Ectodermal cell (in vitro differentiated cells): ENCODE measurements at regions not wholly inside any gene's neighbourhood (a gene's known extent, or its start where the extent isn't known, plus 50 kb on each side); places are given as distances from the start of the nearest gene placed in this dataset.
"Not testable (repeated sequence)": the region's sequence is repeated elsewhere in the genome, so short reads cannot be mapped to it uniquely, and the experiment has no call there.

ENCODE experiments used
- H3K27ac ChIP-seq: 2 replicates; pipeline ENCODE4 v1.7.0; 2013; ENCODE audit warnings: mild to moderate bottlenecking, low read depth, low read length; ENCODE audit not compliant: insufficient read depth, poor library complexity, severe bottlenecking
- H3K27me3 ChIP-seq: 2 replicates; pipeline ENCODE4 v1.7.0; 2013; ENCODE audit warnings: mild to moderate bottlenecking, low read length; ENCODE audit not compliant: insufficient read depth, control insufficient read depth, poor library complexity, severe bottlenecking
- H3K36me3 ChIP-seq: one replicate; pipeline ENCODE4 v1.7.0; 2013; ENCODE audit warnings: low read length; ENCODE audit not compliant: control insufficient read depth, insufficient read depth
- H3K4me1 ChIP-seq: one replicate; pipeline ENCODE4 v1.7.0; 2013; ENCODE audit warnings: low read length; ENCODE audit not compliant: control insufficient read depth, insufficient read depth
- H3K4me3 ChIP-seq: 2 replicates; pipeline ENCODE4 v1.7.0; 2013; ENCODE audit warnings: low read depth, low read length, control low read depth; ENCODE audit not compliant: insufficient read depth
- H3K9me3 ChIP-seq: 2 replicates; pipeline ENCODE4 v1.7.0; 2013; ENCODE audit warnings: mild to moderate bottlenecking, low read length, moderate library complexity; ENCODE audit not compliant: control insufficient read depth
- WGBS, 2 experiments: methylation state at CpG; one replicate each; pipeline ENCODE4 v1.1.7; 2013; ENCODE audit warnings: missing lambda C conversion rate in 2 of 2; 5-methylcytosine and 5-hydroxymethylcytosine counted together

DNA sequence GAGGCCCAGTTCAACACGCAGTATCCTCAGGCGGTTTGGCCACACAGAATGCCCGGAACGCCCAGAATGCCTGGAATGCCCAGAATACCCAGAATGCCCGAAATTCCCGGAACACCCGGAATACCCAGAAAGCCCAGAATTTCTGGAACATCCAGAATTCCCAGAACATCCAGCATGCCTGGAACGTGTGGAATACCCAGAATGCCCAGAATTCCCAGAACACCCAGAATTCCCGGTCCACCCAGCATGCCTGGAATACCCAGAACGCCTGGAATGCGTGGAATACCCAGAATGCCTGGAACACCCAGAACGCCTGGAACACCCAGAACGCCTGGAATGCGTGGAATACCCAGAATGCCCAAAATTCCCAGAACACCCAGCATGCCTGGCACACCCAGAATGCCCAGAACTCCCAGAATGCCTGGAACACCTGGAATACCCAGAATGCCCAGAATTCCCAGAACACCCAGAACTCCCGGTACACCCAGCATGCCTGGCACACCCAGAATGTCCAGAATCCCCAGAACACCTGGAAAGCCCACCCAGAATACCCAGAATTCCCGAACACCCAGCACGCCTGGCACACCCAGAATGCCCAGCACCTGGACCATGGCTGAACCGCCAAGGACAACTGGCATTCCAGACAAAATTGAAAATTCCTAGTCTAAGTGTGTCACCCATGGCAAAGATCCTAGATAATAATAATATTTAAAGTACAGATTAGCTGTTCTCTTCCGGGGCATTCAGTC, 487.4 kb upstream of the SALL3 start:
- Histone ChIP-seq H3K27ac (no peak overlapping the region), H3K36me3 (no peaks in the 10 kb centered on the region), H3K4me3 (no peak overlapping the region), H3K27me3 (no peaks in the 10 kb centered on the region), H3K9me3 (no peaks in the 10 kb centered on the region), H3K4me1 (no peaks in the 10 kb centered on the region)
- WGBS, 2 experiments = 94% methylated on average over 19 of the region's 19 CpGs

DNA sequence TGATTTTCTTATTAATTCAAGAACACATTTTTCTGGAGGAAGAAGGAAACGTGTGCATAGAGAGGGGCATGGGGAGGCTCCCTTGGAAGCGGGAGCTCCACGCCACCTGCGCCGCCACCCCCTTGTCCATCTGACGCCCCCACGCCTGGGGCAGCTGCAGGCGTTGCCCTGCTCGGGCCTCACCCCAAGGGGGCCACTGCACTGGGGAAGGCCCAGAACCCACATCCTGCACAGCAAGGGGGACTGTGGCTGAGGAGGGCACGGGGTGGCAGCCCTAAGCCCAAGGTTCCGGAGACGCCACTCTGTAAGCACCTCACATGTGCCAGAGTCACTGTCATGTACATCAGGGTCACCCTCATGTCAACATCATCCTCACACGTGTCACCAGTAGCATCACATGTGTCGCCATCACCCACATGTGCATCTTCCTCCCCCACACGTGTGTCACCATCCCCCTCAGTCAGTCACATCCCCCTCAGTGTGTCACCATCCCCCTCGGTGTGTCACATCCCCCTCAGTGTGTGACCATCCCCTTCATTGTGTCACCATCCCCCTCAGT, 486.7 kb upstream of the SALL3 start:
- Histone ChIP-seq H3K27ac (no peak overlapping the region), H3K9me3 (no peaks in the 10 kb centered on the region), H3K4me1 (no peaks in the 10 kb centered on the region), H3K27me3 (no peaks in the 10 kb centered on the region), H3K4me3 (no peak overlapping the region), H3K36me3 (no peaks in the 10 kb centered on the region)
- WGBS, 2 experiments = 94 to 95% methylated on average over 15 to 16 of the region's 16 CpGs

DNA sequence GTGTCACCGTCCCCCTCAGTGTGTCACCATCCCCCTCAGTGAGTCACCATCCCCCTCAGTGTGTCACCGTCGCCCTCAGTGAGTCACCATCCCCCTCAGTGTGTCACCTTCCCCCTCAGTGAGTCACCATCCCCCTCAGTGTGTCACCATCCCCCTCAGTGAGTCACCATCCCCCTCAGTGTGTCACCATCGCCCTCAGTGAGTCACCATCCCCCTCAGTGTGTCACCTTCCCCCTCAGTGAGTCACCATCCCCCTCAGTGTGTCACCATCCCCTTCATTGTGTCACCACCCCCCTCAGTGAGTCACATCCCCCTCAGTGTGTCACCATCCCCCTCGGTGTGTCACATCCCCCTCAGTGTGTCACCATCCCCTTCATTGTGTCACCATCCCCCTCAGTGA, 486.1 kb upstream of the SALL3 start:
- H3K27me3 ChIP-seq, H3K36me3 ChIP-seq, H3K9me3 ChIP-seq, H3K4me1 ChIP-seq, H3K27ac ChIP-seq, H3K4me3 ChIP-seq: not testable (repeated sequence)
- 0 to 50% methylated on average over 1 to 2 of the region's 5 CpGs for WGBS, 2 experiments

DNA sequence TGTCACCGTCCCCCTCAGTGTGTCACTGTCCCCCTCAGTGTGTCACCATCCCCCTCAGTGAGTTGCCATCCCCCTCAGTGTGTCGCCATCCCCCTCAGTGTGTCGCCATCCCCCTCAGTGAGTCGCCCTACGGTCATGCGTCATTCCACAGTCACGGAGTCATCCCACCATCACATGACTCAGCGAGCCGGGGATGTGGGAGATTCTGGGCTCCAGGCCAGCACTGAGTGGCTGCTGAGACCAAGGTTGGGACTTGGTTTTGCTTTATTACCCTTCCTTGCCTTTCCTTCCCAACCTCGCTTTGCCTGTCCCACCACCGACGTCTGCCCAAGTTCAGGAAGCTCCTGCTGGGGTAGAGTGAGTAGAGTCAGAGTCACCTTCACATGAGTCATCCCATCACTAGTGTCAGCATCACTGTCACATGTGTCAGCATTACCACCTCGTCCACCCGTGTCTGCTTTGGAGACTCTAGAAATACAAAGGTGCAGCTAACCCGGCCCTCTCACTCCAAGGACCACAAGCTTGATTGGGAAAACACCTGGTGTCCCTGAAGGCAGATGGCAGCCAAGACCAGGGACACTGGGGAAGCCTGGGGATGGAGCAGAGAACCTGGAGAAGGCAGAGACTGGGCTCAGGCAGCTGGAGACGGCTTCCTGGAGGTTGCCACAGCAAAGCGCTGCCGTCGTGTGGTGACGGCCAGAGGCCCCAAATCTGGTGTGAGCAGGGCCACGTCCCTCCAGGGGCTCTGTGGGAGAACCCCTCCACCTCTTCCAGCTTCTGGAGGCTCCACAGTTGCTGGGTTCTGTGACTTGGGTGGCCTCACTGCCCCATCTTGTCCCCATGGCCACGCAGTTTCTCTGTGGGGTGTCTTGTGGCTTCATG, 485.2 kb upstream of the SALL3 start:
- Histone ChIP-seq H3K36me3 (no peaks in the 10 kb centered on the region), H3K9me3 (no peaks in the 10 kb centered on the region), H3K4me1 (no peaks in the 10 kb centered on the region), H3K27me3 (no peaks in the 10 kb centered on the region), H3K27ac (no peak overlapping the region), H3K4me3 (no peak overlapping the region)
- 90 to 93% methylated on average over 22 of the region's 22 CpGs for WGBS, 2 experiments

DNA sequence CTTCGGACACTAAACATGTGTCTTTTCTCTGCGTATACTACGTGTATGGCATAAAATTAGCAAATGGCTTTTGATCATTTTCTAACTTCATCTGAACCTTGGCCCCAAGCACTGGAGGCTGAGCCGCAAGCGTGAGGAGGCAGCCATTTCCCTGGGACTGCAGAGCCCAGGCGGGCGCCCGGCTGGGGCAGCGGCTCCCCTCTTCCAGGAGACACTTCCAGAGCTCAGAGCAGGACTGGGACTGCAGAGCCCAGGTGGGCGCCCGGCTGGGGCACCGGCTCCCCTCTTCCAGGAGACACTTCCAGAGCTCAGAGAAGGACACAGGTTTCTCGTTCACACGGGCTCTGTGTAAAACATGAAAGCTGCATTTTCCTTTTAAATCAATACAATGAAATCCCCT, 484.1 kb upstream of the SALL3 start:
- no peaks in the 10 kb centered on the region for H3K36me3 ChIP-seq
- no peak overlapping the region for H3K27ac ChIP-seq
- H3K4me3 ChIP-seq = no peak overlapping the region
- WGBS, 2 experiments = 96% methylated on average over 14 of the region's 14 CpGs
- H3K4me1 ChIP-seq = no peaks in the 10 kb centered on the region
- no peaks in the 10 kb centered on the region for H3K27me3 ChIP-seq
- H3K9me3 ChIP-seq = no peaks in the 10 kb centered on the region

DNA sequence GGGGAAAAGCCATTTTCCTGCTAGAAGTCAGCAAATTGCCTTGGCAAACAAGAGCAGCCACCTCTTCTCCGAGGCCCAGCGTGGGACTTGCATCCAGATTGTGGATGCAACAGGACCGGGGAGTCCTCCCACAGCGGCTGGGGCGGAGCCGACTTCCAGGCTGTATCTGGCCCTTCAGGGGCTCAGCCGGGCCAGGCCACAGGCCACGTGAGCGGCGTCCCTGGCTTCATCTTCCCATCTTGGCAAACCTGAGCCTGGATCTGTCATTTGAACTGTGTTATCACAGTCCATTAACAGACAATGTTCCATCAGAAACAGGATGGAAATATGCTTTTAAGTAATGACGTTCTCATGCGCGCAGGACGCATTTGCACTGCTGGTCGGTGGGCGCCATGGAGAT, 483.5 kb upstream of the SALL3 start:
- no peaks in the 10 kb centered on the region for H3K27me3 ChIP-seq
- H3K27ac ChIP-seq = no peak overlapping the region
- no peaks in the 10 kb centered on the region for H3K9me3 ChIP-seq
- 92% methylated on average over 16 of the region's 16 CpGs for WGBS, 2 experiments
- H3K36me3 ChIP-seq = no peaks in the 10 kb centered on the region
- H3K4me3 ChIP-seq = no peak overlapping the region
- H3K4me1 ChIP-seq = no peaks in the 10 kb centered on the region

DNA sequence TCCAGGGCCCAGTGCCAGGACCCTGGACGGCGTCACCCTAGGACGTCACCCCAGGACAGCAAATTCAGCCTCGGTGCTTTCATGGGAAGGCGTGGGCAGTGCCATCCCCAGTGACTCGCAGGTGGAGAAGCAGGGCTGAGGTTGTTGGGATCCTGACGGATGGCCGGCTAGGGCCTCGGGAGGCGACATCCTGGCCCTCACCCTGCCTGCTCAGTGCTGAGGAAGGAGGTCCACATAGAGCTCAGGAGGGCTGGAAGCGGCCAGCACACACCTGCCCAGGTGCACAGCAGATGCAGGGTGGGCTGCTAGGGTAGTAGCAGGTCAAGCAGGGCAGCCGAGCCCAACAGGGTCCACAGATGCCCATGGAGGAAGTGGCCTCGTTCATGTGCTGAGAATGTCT, 482.0 kb upstream of the SALL3 start:
- Histone ChIP-seq H3K4me1 (no peaks in the 10 kb centered on the region), H3K36me3 (no peaks in the 10 kb centered on the region), H3K9me3 (no peaks in the 10 kb centered on the region), H3K27ac (no peak overlapping the region), H3K27me3 (no peaks in the 10 kb centered on the region), H3K4me3 (no peak overlapping the region)
- 93 to 95% methylated on average over 13 of the region's 13 CpGs for WGBS, 2 experiments

DNA sequence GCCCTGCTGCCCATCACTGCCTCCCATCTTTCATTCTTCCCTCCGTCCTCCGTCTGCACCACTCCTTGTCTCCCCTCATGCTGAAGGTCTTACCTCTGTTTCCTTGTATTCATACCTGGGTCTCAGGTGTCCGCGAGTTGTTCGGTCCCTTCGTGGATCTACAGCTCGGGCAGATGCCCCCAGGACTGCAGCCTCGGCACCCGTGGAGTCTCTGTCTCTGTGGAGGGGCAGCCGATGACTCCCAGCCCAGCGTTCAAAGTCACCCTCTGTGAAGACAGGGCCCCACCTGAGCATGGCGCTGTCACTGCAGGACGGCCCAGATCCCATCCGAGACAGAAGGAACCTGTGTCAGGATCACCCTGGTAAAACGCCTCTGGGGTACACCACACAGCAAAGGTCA, 480.0 kb upstream of the SALL3 start:
- H3K9me3 ChIP-seq = no peaks in the 10 kb centered on the region
- H3K4me1 ChIP-seq = no peaks in the 10 kb centered on the region
- no peak overlapping the region for H3K27ac ChIP-seq
- H3K4me3 ChIP-seq = no peak overlapping the region
- H3K36me3 ChIP-seq = no peaks in the 10 kb centered on the region
- WGBS, 2 experiments = 95 to 96% methylated on average over 15 of the region's 15 CpGs
- H3K27me3 ChIP-seq = no peaks in the 10 kb centered on the region

DNA sequence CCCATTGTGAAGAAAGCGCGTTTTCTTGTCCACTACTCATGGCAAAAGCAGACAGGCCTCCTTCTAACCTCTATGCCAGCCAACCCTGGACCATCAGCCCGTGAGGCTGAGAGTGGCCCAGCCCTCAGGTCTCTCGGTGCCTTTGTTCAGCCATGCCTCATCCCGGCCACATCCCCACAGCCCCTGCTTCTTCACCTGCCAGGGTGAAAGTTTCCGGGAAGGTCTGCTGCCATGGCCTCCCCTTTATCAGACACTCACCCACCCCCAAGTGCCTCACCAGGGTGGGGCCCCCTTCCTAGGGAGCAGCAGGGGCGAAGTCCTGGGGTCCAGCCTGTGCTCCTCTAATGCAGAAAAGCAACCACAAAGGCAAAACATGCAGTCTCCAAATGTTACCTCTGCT, 478.4 kb upstream of the SALL3 start:
- Histone ChIP-seq H3K4me3 (no peak overlapping the region), H3K36me3 (no peaks in the 10 kb centered on the region), H3K27me3 (no peaks in the 10 kb centered on the region), H3K27ac (no peak overlapping the region), H3K4me1 (no peaks in the 10 kb centered on the region), H3K9me3 (no peaks in the 10 kb centered on the region)
- WGBS, 2 experiments = 88 to 95% methylated on average over 7 of the region's 7 CpGs

DNA sequence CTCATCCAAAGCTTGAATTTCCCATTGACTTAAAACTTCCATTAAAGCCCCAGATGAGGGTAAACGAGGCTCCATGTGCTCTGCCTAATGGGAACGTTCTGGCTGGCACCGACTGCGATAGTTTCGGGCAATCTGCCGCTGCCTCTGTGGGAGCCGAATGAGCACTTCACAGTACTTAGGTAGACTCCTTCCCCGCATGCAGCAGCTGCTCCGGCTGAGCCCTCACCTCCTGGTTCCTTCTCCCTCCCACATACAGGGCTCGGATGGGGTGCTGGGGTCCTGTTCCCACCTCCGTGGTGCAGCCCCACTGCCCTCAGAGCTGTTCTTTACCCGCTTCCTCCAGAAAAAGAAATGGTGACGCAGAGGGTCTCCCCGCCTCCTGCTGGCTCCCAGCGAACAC, 476.5 kb upstream of the SALL3 start:
- 94 to 95% methylated on average over 15 of the region's 15 CpGs for WGBS, 2 experiments
- Histone ChIP-seq H3K9me3 (no peaks in the 10 kb centered on the region), H3K4me3 (no peak overlapping the region), H3K27me3 (no peaks in the 10 kb centered on the region), H3K36me3 (no peaks in the 10 kb centered on the region), H3K27ac (no peak overlapping the region), H3K4me1 (peaks cover 4% of the 10 kb centered on the region)
